NCI-H1436 treated with DMSO at 0.1 percent for 48 hours (cell line): ENCODE measurements at regions not wholly inside any gene's neighbourhood (a gene's known extent, or its start where the extent isn't known, plus 50 kb on each side); places are given as distances from the start of the nearest gene placed in this dataset.
"Not testable (repeated sequence)": the region's sequence is repeated elsewhere in the genome, so short reads cannot be mapped to it uniquely, and the experiment has no call there.

Source experiments
- DNase-seq: peaks from one replicate; lab custom pipeline; 2025; lab: John Stamatoyannopoulos, UW

- no peak for DNase-seq
Observed at GRCh38 chr6:153984811-153985210, 54.2 kb upstream of the OPRM1 start.

GRCh38 chr6:153980171-153980570 lies 58.9 kb upstream of the OPRM1 start:
- no peak for DNase-seq

- DNase-seq: not testable (repeated sequence)
Observed at GRCh38 chr6:153978911-153979548, 60.0 kb upstream of the OPRM1 start.

GRCh38 chr6:153976921-153977693 lies 61.9 kb upstream of the OPRM1 start:
- no peak for DNase-seq

- no peak for DNase-seq
Observed at GRCh38 chr6:153966001-153966400, 73.0 kb upstream of the OPRM1 start.

GRCh38 chr6:153963352-153963751 lies 75.7 kb upstream of the OPRM1 start:
- DNase-seq: no peak

- DNase-seq: no peak
Observed at GRCh38 chr6:153962555-153962954, 76.5 kb upstream of the OPRM1 start.

- no peak for DNase-seq
Observed at GRCh38 chr6:153960741-153961140, 78.3 kb upstream of the OPRM1 start.

GRCh38 chr6:153960281-153960680 lies 78.8 kb upstream of the OPRM1 start:
- DNase-seq: no peak

GRCh38 chr6:153959276-153959675 lies 79.8 kb upstream of the OPRM1 start:
- no peak for DNase-seq

- DNase-seq: no peak
Observed at GRCh38 chr6:153958860-153959259, 80.2 kb upstream of the OPRM1 start.

- DNase-seq: no peak
Observed at GRCh38 chr6:153957394-153957793, 81.6 kb upstream of the OPRM1 start.

- no peak for DNase-seq
Observed at GRCh38 chr6:153956808-153957207, 82.2 kb upstream of the OPRM1 start.

GRCh38 chr6:153949616-153950015 lies 89.4 kb upstream of the OPRM1 start:
- no peak for DNase-seq

- DNase-seq: no peak
Observed at GRCh38 chr6:153947808-153948447, 91.1 kb upstream of the OPRM1 start.

GRCh38 chr6:153944201-153944600 lies 94.8 kb upstream of the OPRM1 start:
- no peak for DNase-seq

GRCh38 chr6:153942361-153942760 lies 96.7 kb upstream of the OPRM1 start:
- DNase-seq: no peak

GRCh38 chr6:153941768-153942167 lies 97.3 kb upstream of the OPRM1 start:
- no peak for DNase-seq

- DNase-seq: no peak
Observed at GRCh38 chr6:153938876-153939275, 100.2 kb upstream of the OPRM1 start.

- DNase-seq: no peak
Observed at GRCh38 chr6:153931431-153931830, 107.6 kb upstream of the OPRM1 start.

- DNase-seq: no peak
Observed at GRCh38 chr6:153927867-153928266, 111.2 kb upstream of the OPRM1 start.

GRCh38 chr6:153898360-153899059 lies 140.5 kb upstream of the OPRM1 start:
- DNase-seq: no peak

GRCh38 chr6:153882411-153882810 lies 156.6 kb upstream of the OPRM1 start:
- no peak for DNase-seq
